IMR-90 (cell line): ENCODE measurements at regions not wholly inside any gene's neighbourhood (a gene's known extent, or its start where the extent isn't known, plus 50 kb on each side); places are given as distances from the start of the nearest gene placed in this dataset.

ENCODE experiments used
- ATAC-seq: fragments of 200-7000 bp; cut with Tn5 transposase; 2 replicates; pipeline ENCODE4 v1.9.1; 2020; ENCODE audit warnings: low read depth, mild to moderate bottlenecking, moderate library complexity
- BruUV-seq: library from RNA; stranded (reverse); fragments of 400-500 nt; replicated peaks from 2 replicates; lab custom pipeline; 2021; lab: Mats Ljungman, UMichigan
- CTCF ChIA-PET: fragments of 300-600 bp; formaldehyde crosslinking; extraction: SDS; loops from one replicate; lab custom pipeline; 2021; ENCODE audit warnings: antibody characterized with exemption; lab: Yijun Ruan, JAX
- POLR2A ChIA-PET: fragments of 300-600 bp; sonication (Branson Sonifier 250); formaldehyde crosslinking; loops from one replicate; lab custom pipeline; 2022; ENCODE audit warnings: antibody characterized with exemption; ENCODE audit not compliant: unreplicated experiment; lab: Charles Lee
- DNase-seq: peaks from one replicate; pipeline ENCODE4 v3.0.0; 2013
- H2AFZ ChIP-seq: replicated peaks from 2 replicates; pipeline ENCODE3; 2013; ENCODE audit warnings: low read length, mild to moderate bottlenecking; ENCODE audit not compliant: poor library complexity
- H2AK5ac ChIP-seq: 2 replicates; pipeline ENCODE4 v1.6.1; 2013; ENCODE audit warnings: low read depth, low read length, inconsistent platforms
- H2AK9ac ChIP-seq: replicated peaks from 2 replicates; pipeline ENCODE3; 2013; ENCODE audit warnings: mild to moderate bottlenecking, low read depth, low read length, moderate library complexity; ENCODE audit not compliant: poor library complexity
- H2BK120ac ChIP-seq: 2 replicates; pipeline ENCODE4 v1.6.1; 2013; ENCODE audit warnings: low read depth, low read length, inconsistent platforms
- H2BK15ac ChIP-seq: 3 replicates; pipeline ENCODE4 v1.6.1; 2013; ENCODE audit warnings: low read depth, low read length, inconsistent platforms
- H2BK20ac ChIP-seq: 2 replicates; pipeline ENCODE4 v1.6.1; 2013; ENCODE audit warnings: low read depth, mild to moderate bottlenecking, inconsistent platforms, low read length, moderate library complexity
- H2BK5ac ChIP-seq: 2 replicates; pipeline ENCODE4 v1.6.1; 2013; ENCODE audit warnings: mild to moderate bottlenecking, low read depth, low read length, inconsistent platforms; ENCODE audit not compliant: poor library complexity, severe bottlenecking
- H3K14ac ChIP-seq: replicated peaks from 2 replicates; pipeline ENCODE4 v1.6.1; 2013; ENCODE audit warnings: low read depth, low read length, inconsistent platforms
- H3K18ac ChIP-seq: 2 replicates; pipeline ENCODE4 v1.6.1; 2013; ENCODE audit warnings: low read depth, low read length, control low read depth
- H3K23ac ChIP-seq: 2 replicates; pipeline ENCODE4 v1.6.1; 2013; ENCODE audit warnings: low read depth, low read length, inconsistent platforms
- H3K27ac ChIP-seq: 2 replicates; pipeline ENCODE4 v1.5.1; 2013; ENCODE audit warnings: mild to moderate bottlenecking, control low read depth, low read length; ENCODE audit not compliant: insufficient read depth
- H3K27me3 ChIP-seq: 2 replicates; pipeline ENCODE4 v1.6.1; 2013; ENCODE audit warnings: low read length; ENCODE audit not compliant: control insufficient read depth, insufficient read depth
- H3K36me3 ChIP-seq: 2 replicates; pipeline ENCODE4 v1.6.1; 2013; ENCODE audit warnings: low read length, mixed read lengths; ENCODE audit not compliant: control insufficient read depth, insufficient read depth
- H3K4ac ChIP-seq: 2 replicates; pipeline ENCODE4 v1.6.1; 2013; ENCODE audit warnings: low read depth, low read length, inconsistent platforms
- H3K4me1 ChIP-seq: 2 replicates; pipeline ENCODE4 v1.6.1; 2013; ENCODE audit warnings: low read length, mixed read lengths; ENCODE audit not compliant: control insufficient read depth, insufficient read depth
- H3K4me2 ChIP-seq: 2 replicates; pipeline ENCODE4 v1.6.1; 2013; ENCODE audit warnings: low read depth, mild to moderate bottlenecking, control low read depth, low read length, moderate library complexity
- H3K4me3 ChIP-seq: 2 replicates; pipeline ENCODE4 v1.5.1; 2013; ENCODE audit warnings: low read depth, mild to moderate bottlenecking, control low read depth, low read length, moderate library complexity; ENCODE audit not compliant: insufficient read depth
- H3K56ac ChIP-seq: 2 replicates; pipeline ENCODE4 v1.6.1; 2013; ENCODE audit warnings: low read length, inconsistent platforms; ENCODE audit not compliant: insufficient read depth; ENCODE audit errors: extremely low read depth
- H3K79me1 ChIP-seq, 2 experiments: 2 replicates each; pipeline ENCODE4 v1.6.1; 2013; ENCODE audit warnings: low read length in 2 of 2, inconsistent platforms in 1 of 2, low read depth in 1 of 2
- H3K9ac ChIP-seq: 2 replicates; pipeline ENCODE4 v1.6.1; 2013; ENCODE audit warnings: low read depth, low read length, control low read depth
- H3K9me1 ChIP-seq: 2 replicates; pipeline ENCODE4 v1.6.1; 2013; ENCODE audit warnings: low read length, inconsistent platforms; ENCODE audit not compliant: insufficient read depth
- H3K9me3 ChIP-seq: 2 replicates; pipeline ENCODE4 v1.6.1; 2013; ENCODE audit warnings: low read length; ENCODE audit not compliant: control insufficient read depth, insufficient read depth
- H4K20me1 ChIP-seq: 2 replicates; pipeline ENCODE4 v1.6.1; 2013; ENCODE audit warnings: low read length, inconsistent platforms; ENCODE audit not compliant: insufficient read depth
- H4K5ac ChIP-seq: 2 replicates; pipeline ENCODE4 v1.6.1; 2013; ENCODE audit warnings: mild to moderate bottlenecking, low read depth, low read length, control low read depth
- H4K8ac ChIP-seq, 2 experiments: 2 replicates each; pipeline ENCODE4 v1.6.1; 2013; ENCODE audit warnings: low read depth in 2 of 2, low read length in 2 of 2, control low read depth in 1 of 2, inconsistent platforms in 1 of 2
- H4K91ac ChIP-seq: 2 replicates; pipeline ENCODE4 v1.6.1; 2013; ENCODE audit warnings: low read depth, low read length, inconsistent platforms; ENCODE audit not compliant: insufficient read depth
- BHLHE40 ChIP-seq: fragments of 150-350 bp; IDR thresholded peaks from 2 replicates; pipeline ENCODE4 v1.6.1; 2016; ENCODE audit warnings: mild to moderate bottlenecking, low read depth, low read length
- CEBPB ChIP-seq: IDR thresholded peaks from 2 replicates; pipeline ENCODE4 v1.6.1; 2012; ENCODE audit warnings: low read depth, low read length, improper control_type of control experiment
- CHD1 ChIP-seq: IDR thresholded peaks from 2 replicates; pipeline ENCODE4 v1.6.1; 2012; ENCODE audit warnings: low read depth, low read length, improper control_type of control experiment
- ELK1 ChIP-seq: fragments of 150-350 bp; IDR thresholded peaks from 2 replicates; pipeline ENCODE4 v1.6.1; 2016; ENCODE audit warnings: low read depth, mild to moderate bottlenecking, low read length, moderate library complexity, borderline replicate concordance
- FOS ChIP-seq: fragments of 150-350 bp; IDR thresholded peaks from 2 replicates; pipeline ENCODE4 v1.6.1; 2016; ENCODE audit warnings: low read depth, low read length
- MAFK ChIP-seq: IDR thresholded peaks from 2 replicates; pipeline ENCODE4 v1.6.1; 2012; ENCODE audit warnings: low read depth, low read length, improper control_type of control experiment
- MAZ ChIP-seq: IDR thresholded peaks from 2 replicates; pipeline ENCODE4 v1.6.1; 2012; ENCODE audit warnings: low read depth, mild to moderate bottlenecking, low read length, improper control_type of control experiment, moderate library complexity, borderline replicate concordance
- MXI1 ChIP-seq: IDR thresholded peaks from 2 replicates; pipeline ENCODE4 v1.6.1; 2012; ENCODE audit warnings: low read depth, mild to moderate bottlenecking, low read length, moderate library complexity, borderline replicate concordance
- NFE2L2 ChIP-seq: fragments of 150-350 bp; IDR thresholded peaks from 2 replicates; pipeline ENCODE4 v1.6.1; 2016; ENCODE audit warnings: low read depth, mild to moderate bottlenecking, low read length
- POLR2A ChIP-seq: IDR thresholded peaks from 2 replicates; pipeline ENCODE4 v1.6.1; 2012; ENCODE audit warnings: mild to moderate bottlenecking, low read depth, low read length
- RAD21 ChIP-seq: IDR thresholded peaks from 2 replicates; pipeline ENCODE4 v1.6.1; 2012; ENCODE audit warnings: low read length, improper control_type of control experiment
- RFX5 ChIP-seq: IDR thresholded peaks from 2 replicates; pipeline ENCODE4 v1.8.0; 2012; ENCODE audit warnings: low read depth, mild to moderate bottlenecking, low read length, moderate library complexity
- SMC3 ChIP-seq: fragments of 150-350 bp; IDR thresholded peaks from 2 replicates; pipeline ENCODE4 v1.6.1; 2016; ENCODE audit warnings: low read depth, mild to moderate bottlenecking, antibody characterized with exemption, low read length, moderate library complexity
- USF2 ChIP-seq: fragments of 150-350 bp; IDR thresholded peaks from 2 replicates; pipeline ENCODE4 v1.6.1; 2017; ENCODE audit warnings: mild to moderate bottlenecking, antibody characterized with exemption, low read length, low read depth
- WGBS, 2 experiments: methylation state at CpG; one replicate each; pipeline versions ENCODE4 v1.1.5 to v1.1.7; 2013; ENCODE audit warnings: missing lambda C conversion rate in 2 of 2; ENCODE audit not compliant: insufficient read length in 1 of 2; ENCODE audit errors: extremely low coverage in 2 of 2; 5-methylcytosine and 5-hydroxymethylcytosine counted together
- dilution Hi-C: fragments of 300-500 bp; cut with HindIII; formaldehyde crosslinking; loops from one replicate; pipeline ENCODE4 v1.14.3; 2018; ENCODE audit warnings: low sequenced_read_pairs; ENCODE audit not compliant: unreplicated experiment
- in situ Hi-C: fragments of 300-500 bp; cut with MboI; formaldehyde crosslinking; loops from 3 replicates; pipeline ENCODE4 v1.14.3; 2019; ENCODE audit warnings: low sequenced_read_pairs, inconsistent platforms, mixed read lengths
- intact Hi-C: fragments of 100-400 bp; cut with micrococcal nuclease; formaldehyde crosslinking; loops from 2 replicates; pipeline ENCODE4 v1.10.0; 2022
- TF ChIP-seq, protein P1 (sequence below): conservative IDR thresholded peaks from 2 replicates; pipeline ENCODE4 v1.5.1; 2012; ENCODE audit warnings: mild to moderate bottlenecking, low read depth, low read length, improper control_type of control experiment

GRCh38 chr12:92272061-92272964 is 126.7 kb upstream of the BTG1 start:
- no peak overlapping the region for H2AK9ac ChIP-seq
- H4K91ac ChIP-seq, result no peak overlapping the region
- no peak overlapping the region for H2BK5ac ChIP-seq
- DNase-seq, result no peak
- no peak for ATAC-seq
- POLR2A ChIA-PET, result no interaction called here
- no peak overlapping the region for H3K9ac ChIP-seq
- H3K36me3 ChIP-seq, result no peaks in the 10 kb centered on the region
- no peaks in the 10 kb centered on the region; the same call in 1 of the 2 replicates for H3K27me3 ChIP-seq
- no peak overlapping the region for H3K23ac ChIP-seq
- H3K18ac ChIP-seq, result no peak overlapping the region
- no peak overlapping the region for H3K4me3 ChIP-seq
- BruUV-seq, result no TSS peak
- H3K14ac ChIP-seq, result no peak overlapping the region
- WGBS, 2 experiments, result 60% methylated on average over 2 of the region's 9 CpGs; no CpG with 5 or more reads in 1 of the 2 experiments
- dilution Hi-C loops (no loop called here), intact Hi-C loops (no loop called here), in situ Hi-C loops (no loop called here)
- H4K20me1 ChIP-seq, result no peaks in the 10 kb centered on the region
- H3K9me3 ChIP-seq, result no peaks in the 10 kb centered on the region
- H3K4me2 ChIP-seq, result no peak overlapping the region
- no peak overlapping the region for H2BK15ac ChIP-seq
- no peak overlapping the region for H2AFZ ChIP-seq
- CTCF ChIA-PET, result no interaction called here
- H2AK5ac ChIP-seq, result no peak overlapping the region
- no peak overlapping the region for H4K5ac ChIP-seq
- no peak overlapping the region for H2BK120ac ChIP-seq
- no peak overlapping the region for H3K4ac ChIP-seq
- no peaks in the 10 kb centered on the region for H3K4me1 ChIP-seq
- H3K27ac ChIP-seq, result no peak overlapping the region
- H3K79me1 ChIP-seq, result no peaks in the 10 kb centered on the region
- H4K8ac ChIP-seq, result no peak overlapping the region
- H3K56ac ChIP-seq, result no peak overlapping the region
- H3K9me1 ChIP-seq, result no peaks in the 10 kb centered on the region
- H2BK20ac ChIP-seq, result no peak overlapping the region
- TF ChIP-seq NFE2L2 (no peak), ELK1 (no peak), RFX5 (no peak), MXI1 (no peak), MAFK (no peak), CEBPB (no peak), MAZ (no peak), FOS (no peak), POLR2A (no peak), RAD21 (no peak), SMC3 (no peak), USF2 (no peak), BHLHE40 (no peak), CHD1 (no peak)
- TF ChIP-seq, protein P1, sequence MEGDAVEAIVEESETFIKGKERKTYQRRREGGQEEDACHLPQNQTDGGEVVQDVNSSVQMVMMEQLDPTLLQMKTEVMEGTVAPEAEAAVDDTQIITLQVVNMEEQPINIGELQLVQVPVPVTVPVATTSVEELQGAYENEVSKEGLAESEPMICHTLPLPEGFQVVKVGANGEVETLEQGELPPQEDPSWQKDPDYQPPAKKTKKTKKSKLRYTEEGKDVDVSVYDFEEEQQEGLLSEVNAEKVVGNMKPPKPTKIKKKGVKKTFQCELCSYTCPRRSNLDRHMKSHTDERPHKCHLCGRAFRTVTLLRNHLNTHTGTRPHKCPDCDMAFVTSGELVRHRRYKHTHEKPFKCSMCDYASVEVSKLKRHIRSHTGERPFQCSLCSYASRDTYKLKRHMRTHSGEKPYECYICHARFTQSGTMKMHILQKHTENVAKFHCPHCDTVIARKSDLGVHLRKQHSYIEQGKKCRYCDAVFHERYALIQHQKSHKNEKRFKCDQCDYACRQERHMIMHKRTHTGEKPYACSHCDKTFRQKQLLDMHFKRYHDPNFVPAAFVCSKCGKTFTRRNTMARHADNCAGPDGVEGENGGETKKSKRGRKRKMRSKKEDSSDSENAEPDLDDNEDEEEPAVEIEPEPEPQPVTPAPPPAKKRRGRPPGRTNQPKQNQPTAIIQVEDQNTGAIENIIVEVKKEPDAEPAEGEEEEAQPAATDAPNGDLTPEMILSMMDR, result no peak
